Iris pigment epithelial cell (primary cell): ENCODE measurements at regions not wholly inside any gene's neighbourhood (a gene's known extent, or its start where the extent isn't known, plus 50 kb on each side); places are given as distances from the start of the nearest gene placed in this dataset.
"Not testable (repeated sequence)": the region's sequence is repeated elsewhere in the genome, so short reads cannot be mapped to it uniquely, and the experiment has no call there.

Source experiments
- DNase-seq: peaks from one replicate; pipeline ENCODE4 v3.0.0-alpha.2; 2011; ENCODE audit warnings: low read depth

GRCh38 chr4:121616449-121616848 is 80.3 kb downstream of the ANXA5 start:
- not testable (repeated sequence) for DNase-seq

GRCh38 chr4:121614101-121614500 is 82.7 kb downstream of the ANXA5 start:
- no peak for DNase-seq

GRCh38 chr4:121599049-121599448 is 97.7 kb downstream of the ANXA5 start:
- DNase-seq = peak; percentile 6

- peak; percentile 34 for DNase-seq
These were observed 99.3 kb downstream of the ANXA5 start for GRCh38 chr4:121597346-121597934.

GRCh38 chr4:121594796-121595526 is 101.8 kb downstream of the ANXA5 start:
- DNase-seq = peak; percentile 28

- DNase-seq = no peak
These were observed 103.0 kb downstream of the ANXA5 start for GRCh38 chr4:121593760-121594159.

- not testable (repeated sequence) for DNase-seq
These were observed 104.5 kb downstream of the ANXA5 start for GRCh38 chr4:121592257-121592656.

GRCh38 chr4:121584836-121585235 is 111.9 kb downstream of the ANXA5 start:
- DNase-seq = no peak

- DNase-seq = no peak
These were observed 113.4 kb downstream of the ANXA5 start for GRCh38 chr4:121583396-121583795.

GRCh38 chr4:121582296-121582695 is 114.5 kb downstream of the ANXA5 start:
- DNase-seq = no peak

- not testable (repeated sequence) for DNase-seq
These were observed 121.4 kb downstream of the ANXA5 start for GRCh38 chr4:121575392-121575791.

- no peak for DNase-seq
These were observed 122.2 kb downstream of the ANXA5 start for GRCh38 chr4:121574618-121575017.

- no peak for DNase-seq
These were observed 129.0 kb downstream of the ANXA5 start for GRCh38 chr4:121567748-121568147.

GRCh38 chr4:121564840-121565375 is 131.9 kb downstream of the ANXA5 start:
- DNase-seq = peak; percentile 13

GRCh38 chr4:121562811-121563210 is 134.0 kb downstream of the ANXA5 start:
- no peak for DNase-seq

- DNase-seq = peak; percentile 34
These were observed 141.3 kb downstream of the ANXA5 start for GRCh38 chr4:121555315-121556107.

GRCh38 chr4:121554382-121554781 is 142.4 kb downstream of the ANXA5 start:
- DNase-seq = no peak

- DNase-seq = peak; percentile 14
These were observed 144.9 kb downstream of the ANXA5 start for GRCh38 chr4:121551881-121552280.

GRCh38 chr4:121551271-121551670 is 145.5 kb downstream of the ANXA5 start:
- DNase-seq = peak; percentile 17

GRCh38 chr4:121541696-121542095 is 155.1 kb downstream of the ANXA5 start:
- DNase-seq = no peak

- no peak for DNase-seq
These were observed 154.5 kb upstream of the QRFPR start for GRCh38 chr4:121535351-121535750.

- DNase-seq = no peak
These were observed 153.4 kb upstream of the QRFPR start for GRCh38 chr4:121534187-121534586.

- no peak for DNase-seq
These were observed 145.7 kb upstream of the QRFPR start for GRCh38 chr4:121526509-121526908.
